GM13976 (cell line): ENCODE measurements at regions not wholly inside any gene's neighbourhood (a gene's known extent, or its start where the extent isn't known, plus 50 kb on each side); places are given as distances from the start of the nearest gene placed in this dataset.

ENCODE experiments used
- DNase-seq: peaks from one replicate; pipeline ENCODE4 v3.0.0; 2012; ENCODE audit warnings: low spot score
- CTCF ChIP-seq: IDR thresholded peaks from 2 replicates; pipeline ENCODE4 v1.5.1; 2012; ENCODE audit warnings: borderline replicate concordance, mild to moderate bottlenecking; ENCODE audit not compliant: insufficient read depth; ENCODE audit errors: extremely low read depth, missing control alignments, control extremely low read depth
- in situ Hi-C: fragments of 300-500 bp; cut with MboI; formaldehyde crosslinking; loops from one replicate; pipeline ENCODE4 v1.12.0; 2022; ENCODE audit warnings: low sequenced_read_pairs, mixed read lengths, inconsistent platforms; ENCODE audit not compliant: unreplicated experiment

- TF ChIP-seq CTCF: no peak
- DNase-seq: no peak
- in situ Hi-C loops: no loop called here
Measured at GRCh38 chrX:39532761-39533160, 565.0 kb downstream of the BCOR start.

GRCh38 chrX:39534949-39535348 lies 562.8 kb downstream of the BCOR start:
- in situ Hi-C loops: no loop called here
- no peak for DNase-seq

GRCh38 chrX:39536211-39536610 lies 561.5 kb downstream of the BCOR start:
- TF ChIP-seq CTCF: no peak
- in situ Hi-C loops: no loop called here
- no peak for DNase-seq

More at GRCh38 chrX:39534949-39535348, 562.8 kb downstream of the BCOR start:
- no peak for TF ChIP-seq CTCF

GRCh38 chrX:39541881-39542280 lies 555.9 kb downstream of the BCOR start:
- in situ Hi-C loops: no loop called here
- no peak for TF ChIP-seq CTCF

GRCh38 chrX:39542316-39542715 lies 555.4 kb downstream of the BCOR start:
- no peak for DNase-seq
- in situ Hi-C loops: no loop called here
- no peak for TF ChIP-seq CTCF

More at GRCh38 chrX:39541881-39542280, 555.9 kb downstream of the BCOR start:
- DNase-seq: no peak

GRCh38 chrX:39550795-39551361 lies 546.9 kb downstream of the BCOR start:
- TF ChIP-seq CTCF: no peak
- no peak for DNase-seq
- in situ Hi-C loops: no loop called here
